GM12875 (cell line): ENCODE measurements at regions not wholly inside any gene's neighbourhood (a gene's known extent, or its start where the extent isn't known, plus 50 kb on each side); places are given as distances from the start of the nearest gene placed in this dataset.

Source experiments
- H3K4me3 ChIP-seq: one replicate; pipeline ENCODE4 v1.5.1; 2011; ENCODE audit warnings: low read depth, low read length, control low read depth
- CTCF ChIP-seq: IDR thresholded peaks from 2 replicates; pipeline ENCODE4 v1.5.1; 2011; ENCODE audit warnings: low read depth, mild to moderate bottlenecking, control low read depth, inconsistent platforms, low read length, moderate library complexity, borderline replicate concordance; ENCODE audit not compliant: insufficient read depth

DNA sequence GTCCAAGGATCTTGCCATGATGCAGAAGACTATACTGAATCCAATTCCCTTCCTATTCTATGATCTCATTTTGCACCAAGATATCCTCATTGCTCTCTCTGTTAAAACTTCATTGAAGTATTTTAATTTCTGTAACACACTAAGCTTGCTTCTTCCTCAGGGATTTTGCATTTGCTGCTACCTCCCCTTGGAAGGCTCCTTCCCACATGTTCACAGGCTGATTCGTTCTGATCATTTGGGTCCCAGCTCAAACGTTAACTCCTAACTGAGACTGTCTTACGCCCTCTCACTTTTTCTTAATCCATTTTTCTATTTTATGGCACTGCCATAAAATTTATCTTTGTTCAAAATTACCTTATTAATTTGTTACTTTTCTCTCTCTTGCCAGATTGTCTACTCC is 713.0 kb upstream of the LRRC4C start:
- no peak for TF ChIP-seq CTCF
- no peak overlapping the region for H3K4me3 ChIP-seq

DNA sequence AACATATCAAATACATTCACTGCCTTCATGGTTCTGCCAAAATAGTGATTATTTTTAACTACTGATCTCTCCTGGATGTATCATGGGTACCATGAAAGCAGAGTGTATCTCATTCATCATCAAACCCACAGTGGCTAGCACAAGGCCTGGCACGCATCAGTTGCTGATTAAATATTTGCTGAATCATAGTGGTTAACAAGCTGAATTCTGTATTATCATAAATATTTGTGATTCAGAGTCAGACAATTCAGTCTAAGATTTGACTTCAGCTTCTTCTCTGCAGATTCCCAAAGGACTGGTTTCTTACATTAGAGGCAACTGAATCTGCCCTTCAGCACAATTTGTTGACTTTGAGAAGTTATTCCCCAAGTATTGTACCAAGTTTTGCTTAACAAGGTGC is 715.8 kb upstream of the LRRC4C start:
- no peak for TF ChIP-seq CTCF
- no peak overlapping the region for H3K4me3 ChIP-seq

- H3K4me3 ChIP-seq, result no peak overlapping the region
- no peak for TF ChIP-seq CTCF
These were observed 719.8 kb upstream of the LRRC4C start for GRCh38 chr11:42179216-42179615.

DNA sequence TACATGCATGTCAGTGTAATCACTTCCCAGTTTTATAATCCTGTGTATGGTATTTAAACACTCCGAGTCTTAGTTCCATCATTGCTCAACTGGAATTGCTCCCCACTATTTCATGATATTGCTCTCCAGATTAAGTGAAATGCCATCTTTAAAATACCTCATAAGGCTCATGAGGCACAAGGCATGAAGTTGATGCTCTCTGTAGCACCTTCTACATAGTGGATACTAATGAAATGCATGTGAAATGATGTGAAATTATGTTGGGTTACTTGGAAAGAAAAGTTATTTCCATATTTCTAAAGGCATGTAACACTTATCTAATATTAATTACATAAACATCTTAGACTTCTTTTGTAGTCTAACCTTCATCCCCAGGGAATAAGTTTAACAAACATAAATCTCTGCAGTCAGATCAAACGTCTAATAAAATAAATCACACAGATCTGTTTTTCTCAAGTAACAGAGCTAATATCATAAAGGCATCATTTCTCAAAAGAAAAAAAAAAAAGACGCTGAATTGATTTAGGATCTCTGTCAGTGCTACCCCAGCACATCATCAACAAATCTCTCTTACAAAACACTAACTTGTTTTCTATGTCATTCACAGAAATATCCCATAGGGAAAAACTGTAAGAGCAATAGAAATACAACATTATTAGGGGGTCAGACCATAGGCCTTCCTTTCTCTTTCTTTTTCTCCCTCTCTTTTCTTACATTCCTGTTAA is 736.0 kb upstream of the LRRC4C start:
- TF ChIP-seq CTCF, result no peak
- H3K4me3 ChIP-seq, result no peak overlapping the region

- no peak overlapping the region for H3K4me3 ChIP-seq
- no peak for TF ChIP-seq CTCF
These were observed 740.9 kb upstream of the LRRC4C start for GRCh38 chr11:42200311-42200710.

- H3K4me3 ChIP-seq, result no peak overlapping the region
- TF ChIP-seq CTCF, result no peak
These were observed 742.2 kb upstream of the LRRC4C start for GRCh38 chr11:42201603-42202148.

DNA sequence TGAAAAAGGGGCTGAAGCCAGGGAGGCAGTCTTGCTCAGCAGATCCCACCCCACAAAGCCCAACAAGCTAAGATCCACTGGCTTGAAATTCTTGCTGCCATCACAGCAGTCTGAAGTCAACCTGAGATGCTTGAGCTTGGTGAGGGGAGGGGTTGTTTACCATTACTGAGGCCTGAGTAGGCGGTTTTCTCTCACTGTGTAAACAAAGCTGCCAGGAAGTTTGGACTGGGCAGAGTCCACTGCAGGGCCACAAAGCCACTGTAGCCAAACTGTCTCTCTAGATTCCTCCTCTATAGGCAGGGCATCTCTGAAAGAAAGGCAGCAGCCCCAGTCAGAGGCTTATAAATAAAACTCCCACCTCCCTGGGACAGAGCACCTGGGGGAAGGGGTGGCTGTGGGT is 746.1 kb upstream of the LRRC4C start:
- no peak for TF ChIP-seq CTCF
- no peak overlapping the region for H3K4me3 ChIP-seq
